ENCODE measurements at regions not wholly inside any gene's neighbourhood (a gene's known extent, or its start where the extent isn't known, plus 50 kb on each side); places are given as distances from the start of the nearest gene placed in this dataset.

GRCh38 chr3:124092811-124093210 lies 100.9 kb upstream of the ROPN1 start:
- TF ChIP-seq POLR2AphosphoS5 (IDR thresholded peaks at IDR 0.05; ENCODE audit: insufficient read depth, low read depth, low read length) (no peak), FOS (IDR thresholded peaks at IDR 0.05; ENCODE audit: borderline replicate concordance, insufficient read depth, low read length) (no peak), CTCF (IDR thresholded peaks at IDR 0.05; ENCODE audit: extremely low read depth in 1 of 2, insufficient read depth in 1 of 2, low read depth in 1 of 2, low read length in 2 of 2) (no peak), EZH2 (IDR thresholded peaks at IDR 0.05; ENCODE audit: borderline replicate concordance, low read depth, low read length, severe bottlenecking) (no peak), POLR2A (IDR thresholded peaks at IDR 0.05; ENCODE audit: low read depth, low read length) (no peak), MAX (IDR thresholded peaks at IDR 0.05; ENCODE audit: insufficient read depth, insufficient read length) (no peak), MYC (IDR thresholded peaks at IDR 0.05; ENCODE audit: low read depth, low read length) (no peak)
